ENCODE measurements at regions not wholly inside any gene's neighbourhood (a gene's known extent, or its start where the extent isn't known, plus 50 kb on each side); places are given as distances from the start of the nearest gene placed in this dataset.

GRCh38 chr15:45785897-45786296, 151.1 kb downstream of the SQOR start:
- TF ChIP-seq POLR2A (IDR thresholded peaks at IDR 0.05): no peak
- no peak for TF ChIP-seq CTCF (IDR thresholded peaks at IDR 0.05)

Data from adrenal gland (tissue), 5 donors.